GM19397 (cell line): ENCODE measurements at regions not wholly inside any gene's neighbourhood (a gene's known extent, or its start where the extent isn't known, plus 50 kb on each side); places are given as distances from the start of the nearest gene placed in this dataset.
"Not testable (repeated sequence)": the region's sequence is repeated elsewhere in the genome, so short reads cannot be mapped to it uniquely, and the experiment has no call there.

Source experiments
- ATAC-seq: cut with Tn5 transposase; IDR thresholded peaks from one replicate; pipeline ENCODE4 v1.9.1; 2021; ENCODE audit warnings: mild to moderate bottlenecking, moderate library complexity; ENCODE audit not compliant: unreplicated experiment

DNA sequence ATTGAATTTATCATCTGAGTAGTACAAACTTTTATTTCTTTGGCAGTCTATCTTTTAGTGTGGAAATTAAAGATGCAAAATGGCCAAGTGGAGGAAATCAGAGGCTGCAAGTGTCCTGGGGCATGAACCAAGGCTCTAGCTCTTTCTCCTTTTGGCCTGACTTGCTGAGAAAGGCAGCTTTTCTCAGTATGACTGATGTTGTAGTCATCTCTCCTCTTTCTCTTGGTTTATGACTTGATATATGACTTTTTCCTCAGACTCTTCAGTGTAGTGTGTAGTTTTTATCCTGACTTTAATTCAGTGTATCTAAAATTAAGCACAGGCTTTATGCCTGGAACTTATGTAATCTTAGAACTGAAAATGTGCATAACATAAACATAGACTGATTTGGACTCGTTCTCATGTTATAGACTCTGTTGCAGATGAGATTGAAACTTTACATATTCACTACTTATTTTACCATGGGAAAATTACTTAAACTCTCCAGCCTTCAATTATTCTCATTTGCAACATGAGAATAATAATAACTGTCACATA is 65.7 kb downstream of the SLITRK5 start:
- ATAC-seq: no peak

DNA sequence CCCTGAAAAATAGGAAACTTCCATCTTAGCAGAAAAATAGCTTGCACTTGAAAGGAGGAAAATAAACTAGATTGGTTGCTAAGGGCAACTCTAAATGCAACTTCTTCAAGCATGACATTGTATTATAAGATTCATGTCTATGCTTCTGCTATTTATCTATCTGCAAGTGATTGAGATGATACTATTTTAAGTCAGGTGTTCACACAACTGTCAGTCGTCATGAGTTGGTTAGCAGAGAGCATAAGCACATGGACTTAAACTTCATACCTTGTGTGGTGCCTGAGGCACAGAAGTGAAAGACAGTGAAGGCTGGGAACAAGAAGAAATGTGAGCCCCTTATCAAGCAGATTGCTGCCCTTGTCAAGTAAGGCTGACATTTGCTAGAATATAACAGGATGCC is 82.9 kb downstream of the SLITRK5 start:
- ATAC-seq: no peak

GRCh38 chr13:87769445-87769844 is 98.3 kb downstream of the SLITRK5 start:
- ATAC-seq: no peak

- no peak for ATAC-seq
Observed at GRCh38 chr13:87777387-87777786, 106.2 kb downstream of the SLITRK5 start.

- ATAC-seq: no peak
Observed at GRCh38 chr13:87778128-87778527, 107.0 kb downstream of the SLITRK5 start.

DNA sequence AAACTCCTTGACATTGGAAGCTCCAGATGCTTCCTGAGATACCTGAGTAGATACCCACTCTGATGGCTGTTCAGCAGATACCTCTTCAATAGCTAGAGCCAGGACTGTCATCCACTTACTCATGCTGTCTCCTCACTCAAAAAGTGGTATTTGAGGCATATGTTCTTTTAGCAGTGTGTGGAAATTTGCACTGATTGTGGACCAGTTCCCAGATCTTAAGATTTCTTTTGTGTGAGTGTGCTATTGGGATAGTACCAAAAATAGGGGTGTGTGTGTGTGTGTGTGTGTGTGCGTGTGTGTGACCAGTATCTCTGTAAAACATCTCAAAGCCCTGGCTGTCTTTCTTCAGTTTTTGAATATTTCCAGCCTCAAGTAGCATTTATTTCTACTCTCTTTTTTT is 108.3 kb downstream of the SLITRK5 start:
- no peak for ATAC-seq

DNA sequence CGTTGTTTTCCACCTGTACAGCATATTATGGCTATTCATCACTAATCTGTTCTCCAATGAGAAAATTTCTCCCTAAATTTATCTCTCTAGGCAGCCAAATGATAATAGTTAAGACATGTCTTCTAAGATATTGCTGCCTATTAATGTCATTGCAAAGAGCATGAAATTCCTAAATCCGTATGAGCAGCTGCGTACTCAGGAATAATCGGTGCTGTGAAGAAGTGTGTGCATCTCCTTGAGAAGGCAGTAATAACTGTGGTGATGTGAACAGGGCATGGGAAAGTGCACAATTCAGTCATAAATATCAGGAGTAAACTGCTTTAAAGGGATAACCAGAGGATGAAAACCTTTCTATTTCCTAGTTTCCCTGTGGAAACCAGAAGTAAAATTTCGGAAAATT is 112.2 kb downstream of the SLITRK5 start:
- no peak for ATAC-seq

DNA sequence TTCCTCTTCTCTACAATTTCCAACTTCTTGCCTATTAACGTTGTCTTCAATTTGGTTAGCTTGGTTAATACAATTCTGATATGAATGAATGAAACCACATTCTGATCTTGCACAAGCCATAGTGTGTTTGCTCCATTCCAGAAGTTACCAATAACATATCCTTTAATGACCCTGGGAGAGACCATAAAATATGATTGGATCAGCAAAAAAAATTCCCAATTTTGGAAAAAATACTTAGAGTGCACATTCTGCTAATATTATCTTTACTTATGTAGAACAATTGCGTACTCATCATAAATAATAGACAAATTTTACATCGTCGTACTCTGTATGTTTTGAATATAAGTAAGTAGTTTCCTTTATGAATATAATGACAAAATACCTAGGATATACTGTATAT is 117.2 kb downstream of the SLITRK5 start:
- ATAC-seq: no peak

GRCh38 chr13:87792878-87793277 is 121.7 kb downstream of the SLITRK5 start:
- no peak for ATAC-seq

- no peak for ATAC-seq
Observed at GRCh38 chr13:87798536-87798935, 127.4 kb downstream of the SLITRK5 start.

DNA sequence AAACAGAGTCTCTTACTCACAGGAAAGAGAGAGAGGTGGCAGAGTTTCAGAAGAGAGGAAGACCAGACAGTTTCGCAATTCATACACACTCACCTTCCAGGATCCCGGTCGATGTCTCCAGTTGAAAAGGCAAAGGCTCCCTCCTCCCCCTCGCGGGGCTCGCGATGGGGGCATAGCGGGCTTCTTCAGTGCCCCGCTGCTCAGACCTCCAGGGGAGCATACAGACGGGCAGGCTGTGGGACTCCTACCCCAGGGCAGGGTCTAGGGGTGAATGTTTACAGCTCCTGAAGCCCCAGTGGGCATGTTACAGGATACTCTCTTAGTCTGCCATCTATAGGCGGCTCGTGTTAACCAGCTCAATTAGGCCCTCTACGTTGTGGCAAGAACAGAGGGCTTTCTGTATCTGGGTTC is 139.2 kb downstream of the SLITRK5 start:
- no peak for ATAC-seq

DNA sequence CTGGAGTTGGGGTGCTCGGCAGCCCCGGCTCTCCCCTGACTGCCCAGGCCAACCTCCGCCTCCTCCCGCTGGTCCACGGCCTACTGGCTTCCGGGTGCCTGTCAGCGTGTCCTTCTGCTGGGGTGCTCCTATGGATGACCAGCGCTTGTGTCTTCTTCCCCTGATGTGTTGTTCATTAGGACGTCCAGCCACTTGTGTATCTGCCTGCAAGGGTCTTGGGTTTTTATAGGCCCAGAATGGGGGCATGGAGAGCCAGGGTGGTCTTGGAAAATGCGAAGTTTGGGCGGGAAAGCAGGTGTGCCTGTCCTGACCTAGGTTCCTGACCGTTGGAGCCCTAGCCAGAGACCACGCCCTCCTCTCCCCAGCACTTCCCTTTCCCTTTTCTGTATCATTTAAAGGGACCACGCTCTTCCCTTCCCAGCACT is 139.8 kb downstream of the SLITRK5 start:
- ATAC-seq: no peak

GRCh38 chr13:87814403-87814802 is 143.2 kb downstream of the SLITRK5 start:
- no peak for ATAC-seq

DNA sequence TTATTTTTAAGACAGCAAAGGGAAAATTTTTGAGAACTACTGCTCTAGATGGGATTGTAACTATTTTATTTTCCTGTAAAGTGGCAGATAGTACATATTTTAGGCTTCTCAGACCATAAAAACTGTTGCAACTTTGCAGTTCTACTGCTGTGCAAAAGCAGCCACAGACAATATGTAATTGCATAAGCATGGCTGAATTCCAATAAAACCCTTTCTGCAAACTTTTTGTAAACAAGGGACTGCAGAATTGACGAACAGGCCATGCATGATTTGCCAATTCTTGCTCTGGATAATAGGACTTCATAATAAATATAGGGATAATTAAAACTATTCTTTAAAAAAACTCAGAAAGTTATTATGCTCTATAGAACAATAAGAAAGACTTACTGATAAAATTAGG is 149.1 kb downstream of the SLITRK5 start:
- no peak for ATAC-seq

- ATAC-seq: no peak
Observed at GRCh38 chr13:87821512-87821911, 150.3 kb downstream of the SLITRK5 start.

GRCh38 chr13:87826301-87826700 is 155.1 kb downstream of the SLITRK5 start:
- ATAC-seq: not testable (repeated sequence)

DNA sequence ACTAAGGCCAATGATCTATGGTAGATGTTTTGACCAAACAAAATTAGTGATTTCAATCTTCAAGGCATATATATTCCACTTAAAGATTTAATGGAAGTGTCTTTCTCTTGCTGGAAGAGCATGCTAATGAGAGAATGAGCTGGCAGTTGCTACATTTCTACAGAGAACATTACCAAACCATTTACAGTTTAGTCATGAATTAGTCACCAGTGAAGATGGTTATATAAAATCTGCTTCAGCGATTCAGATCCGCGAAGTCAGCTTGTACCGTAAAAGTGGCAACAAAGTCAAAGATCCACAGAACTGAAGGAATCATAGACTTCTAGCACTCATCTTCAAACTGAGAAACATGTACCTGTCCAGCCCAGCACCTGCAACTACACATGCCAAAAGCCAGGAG is 156.3 kb downstream of the SLITRK5 start:
- no peak for ATAC-seq

GRCh38 chr13:87837522-87837921 is 166.4 kb downstream of the SLITRK5 start:
- no peak for ATAC-seq

DNA sequence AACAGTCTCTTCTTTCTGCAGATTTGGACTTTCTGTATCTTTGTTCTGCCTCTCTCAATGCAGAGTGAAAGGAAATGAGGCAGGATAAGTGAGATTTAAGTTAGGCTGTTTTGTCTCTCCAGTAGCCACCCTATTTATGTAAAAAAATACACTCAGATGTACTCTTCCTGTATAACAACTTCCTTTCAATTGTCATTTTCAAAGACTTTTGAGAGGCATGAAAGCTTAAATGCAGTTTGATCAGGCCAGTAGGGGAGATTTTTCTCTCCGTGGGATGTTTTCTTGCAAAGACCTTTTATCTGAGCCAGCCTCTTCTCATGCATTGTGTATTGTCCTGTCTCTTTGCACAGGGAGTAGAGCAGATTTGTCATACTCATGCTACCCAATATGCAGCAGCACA is 166.8 kb downstream of the SLITRK5 start:
- no peak for ATAC-seq

DNA sequence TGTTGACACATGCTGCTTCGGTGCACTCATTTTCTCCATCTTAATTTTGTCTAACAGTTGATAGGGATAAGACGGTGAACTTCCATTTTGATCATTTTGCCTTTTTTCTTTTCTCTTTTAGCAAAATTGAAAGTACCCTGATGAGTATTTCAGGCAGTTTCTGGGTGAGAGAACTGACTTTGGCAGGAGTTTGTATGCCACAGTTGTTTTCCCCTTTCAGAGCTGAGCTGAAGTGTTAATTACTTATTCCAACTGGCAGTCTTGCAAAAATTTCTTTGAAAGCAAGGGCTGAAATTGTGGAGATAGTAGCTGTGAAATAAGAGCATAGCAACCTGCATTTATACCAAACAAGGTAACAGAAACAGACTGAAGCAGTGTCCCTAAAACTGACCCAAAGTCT is 180.2 kb downstream of the SLITRK5 start:
- ATAC-seq: no peak

DNA sequence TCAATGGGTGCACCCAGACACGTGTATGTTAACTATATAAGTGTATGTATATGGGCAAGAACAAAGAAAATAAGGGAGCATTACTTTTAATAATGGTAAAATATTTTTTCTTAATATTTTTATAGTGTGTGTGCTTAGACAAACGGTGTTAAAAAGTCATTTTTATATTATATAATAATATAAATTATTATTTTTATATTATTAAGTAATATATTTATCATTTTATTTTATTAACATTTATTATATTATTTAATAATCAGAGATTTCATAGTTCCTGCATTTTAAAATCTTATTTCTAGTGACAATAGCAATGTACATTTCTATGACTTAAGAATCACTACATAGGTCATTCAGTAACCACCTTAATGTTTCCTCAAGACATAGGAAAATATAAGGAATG is 184.4 kb downstream of the SLITRK5 start:
- ATAC-seq: no peak

GRCh38 chr13:87859261-87859660 is 188.1 kb downstream of the SLITRK5 start:
- no peak for ATAC-seq

GRCh38 chr13:87867426-87867825 is 196.3 kb downstream of the SLITRK5 start:
- no peak for ATAC-seq

DNA sequence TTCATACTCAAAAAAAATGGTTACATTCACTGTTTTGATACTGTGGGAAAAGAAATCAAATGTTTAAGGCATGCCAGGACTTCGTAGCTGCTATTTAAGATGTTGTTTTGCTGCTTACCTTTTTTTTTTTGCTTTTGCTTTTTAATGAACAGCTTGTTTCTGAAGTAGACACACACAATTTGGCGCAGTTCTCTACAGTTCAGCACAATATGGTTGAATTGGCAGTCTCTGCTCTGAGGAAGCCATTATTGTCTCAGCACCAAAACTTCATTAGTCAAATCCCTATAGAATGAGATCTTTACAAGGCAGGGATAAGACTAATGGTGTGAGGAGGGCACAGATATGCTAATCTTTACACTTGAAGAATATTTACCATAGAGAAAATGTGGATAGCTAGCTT is 197.6 kb downstream of the SLITRK5 start:
- no peak for ATAC-seq
